WTC11 (cell line): ENCODE measurements at regions not wholly inside any gene's neighbourhood (a gene's known extent, or its start where the extent isn't known, plus 50 kb on each side); places are given as distances from the start of the nearest gene placed in this dataset.

Source experiments
- CTCF ChIP-seq: fragments of 200-600 bp; IDR thresholded peaks from 2 replicates; pipeline ENCODE4 v1.8.0; 2022; ENCODE audit warnings: antibody characterized with exemption
- E2F5 ChIP-seq: sonication (generic); formaldehyde crosslinking; IDR thresholded peaks from 2 replicates; pipeline ENCODE4 v1.8.1; 2022; ENCODE audit warnings: mild to moderate bottlenecking, moderate library complexity, missing genetic modification reagents
- EMX1 ChIP-seq: fragments of 250-450 bp; sonication (Bioruptor Pico); IDR thresholded peaks from 2 replicates; pipeline ENCODE4 v1.8.0; 2021; ENCODE audit warnings: mild to moderate bottlenecking
- ERG ChIP-seq: fragments of 250-450 bp; sonication (Bioruptor Pico); IDR thresholded peaks from 2 replicates; pipeline ENCODE4 v1.8.0; 2021; ENCODE audit warnings: mild to moderate bottlenecking
- NFE2L1 ChIP-seq: sonication (generic); formaldehyde crosslinking; IDR thresholded peaks from 2 replicates; pipeline ENCODE4 v1.8.1; 2023; ENCODE audit warnings: missing genetic modification reagents
- TCF7 ChIP-seq: sonication (generic); formaldehyde crosslinking; IDR thresholded peaks from 2 replicates; pipeline ENCODE4 v1.8.0; 2022; ENCODE audit warnings: mild to moderate bottlenecking, low read depth, missing genetic modification reagents, moderate library complexity
- USF2 ChIP-seq: sonication (generic); formaldehyde crosslinking; IDR thresholded peaks from 2 replicates; pipeline ENCODE4 v1.8.1; 2023; ENCODE audit warnings: mild to moderate bottlenecking, missing genetic modification reagents, moderate library complexity
- ZNF121 ChIP-seq: sonication (generic); formaldehyde crosslinking; IDR thresholded peaks from 2 replicates; pipeline ENCODE4 v1.8.0; 2023; ENCODE audit warnings: missing genetic modification reagents
- ZNF138 ChIP-seq: sonication (generic); formaldehyde crosslinking; conservative IDR thresholded peaks from 2 replicates; pipeline ENCODE4 v1.8.1; 2022; ENCODE audit warnings: mild to moderate bottlenecking, moderate library complexity, missing genetic modification reagents
- ZNF512 ChIP-seq: sonication (generic); formaldehyde crosslinking; IDR thresholded peaks from 2 replicates; pipeline ENCODE4 v1.8.1; 2022; ENCODE audit warnings: missing genetic modification reagents, borderline replicate concordance

GRCh38 chrX:44035571-44035970 lies 62.4 kb upstream of the NDP start:
- TF ChIP-seq ZNF512 (CRISPR knock-in tag) = no peak
- TF ChIP-seq EMX1 (CRISPR knock-in tag) = no peak
- TF ChIP-seq USF2 = no peak
- TF ChIP-seq ZNF121 (CRISPR knock-in tag) = no peak
- no peak for TF ChIP-seq CTCF
- TF ChIP-seq TCF7 (CRISPR knock-in tag) = no peak
- no peak for TF ChIP-seq ERG
- TF ChIP-seq E2F5 (CRISPR knock-in tag) = no peak
- TF ChIP-seq NFE2L1 = no peak
- no peak for TF ChIP-seq ZNF138
